Right lobe of liver (tissue), 6 donors: ENCODE measurements at regions not wholly inside any gene's neighbourhood (a gene's known extent, or its start where the extent isn't known, plus 50 kb on each side); places are given as distances from the start of the nearest gene placed in this dataset.

ENCODE experiments used
- ATAC-seq, 4 donors: fragments of 200-7000 bp; cut with Tn5 transposase; one replicate each; pipeline ENCODE4 v1.9.1; 2020; ENCODE audit warnings: mild to moderate bottlenecking in 4 of 4, moderate library complexity in 4 of 4
- DNase-seq, 3 donors: peaks; one replicate each; pipeline ENCODE4 v3.0.0-alpha.2; 2020
- H3K27ac ChIP-seq, 3 donors: fragments of 200-600 bp; one replicate each; pipeline ENCODE4 v1.8.0; 2022
- H3K27me3 ChIP-seq, 2 donors: fragments of 200-600 bp; one replicate each; pipeline ENCODE4 v1.8.0; 2022
- H3K36me3 ChIP-seq, 4 donors: fragments of 200-600 bp; sonication (generic) in 1 of 4; one replicate each; pipeline versions ENCODE4 v1.5.1 to v1.8.0; 2017 to 2022; ENCODE audit warnings: control low read depth in 1 of 4
- H3K4me1 ChIP-seq, 4 donors: fragments of 200-600 bp; sonication (generic) in 1 of 4; one replicate each; pipeline versions ENCODE4 v1.5.1 to v1.8.0; 2017 to 2022; ENCODE audit warnings: control low read depth in 1 of 4
- H3K4me3 ChIP-seq, 3 donors: fragments of 200-600 bp; one replicate each; pipeline ENCODE4 v1.8.0; 2022
- H3K9me3 ChIP-seq, 4 donors: fragments of 200-600 bp; sonication (generic) in 1 of 4; one replicate each; pipeline versions ENCODE4 v1.5.1 to v1.8.0; 2017 to 2022; ENCODE audit warnings: control low read depth in 1 of 4
- CTCF ChIP-seq, 4 donors: fragments of 200-600 bp in 3 of 4; fragments of 450-650 bp in 1 of 4; IDR thresholded peaks; one replicate each; pipeline versions ENCODE4 v1.5.1 to v1.8.0; 2016 to 2022; ENCODE audit warnings: antibody characterized with exemption in 4 of 4, mild to moderate bottlenecking in 2 of 4
- POLR2A ChIP-seq: fragments of 450-650 bp; IDR thresholded peaks from one replicate; pipeline ENCODE4 v1.6.1; 2017; ENCODE audit warnings: antibody characterized with exemption, mild to moderate bottlenecking
- WGBS: methylation state at CpG from one replicate; pipeline ENCODE4 v1.1.6; 2018; ENCODE audit warnings: low coverage, low lambda C conversion rate; ENCODE audit not compliant: insufficient coverage; ENCODE audit errors: missing lambda C conversion rate; 5-methylcytosine and 5-hydroxymethylcytosine counted together
- intact Hi-C, 2 donors: fragments of 100-400 bp; cut with DNase I; formaldehyde crosslinking; loops; one replicate each; pipeline versions ENCODE4 v1.11.2 to v1.14.1; 2022
- donor health status: DM: no; HTN: yes; CAD: no.
- donor health status: DM: no; HTN: no; CAD: no.
- donor health status: DM: no; HTN: no; CAD: no.
- donor health status: DM: no; HTN: yes; CAD: no.
- donor health status: DM: no; HTN: yes; CAD: no.

GRCh38 chr7:156582591-156583123, 57.9 kb upstream of the RNF32 start:
- H3K9me3 ChIP-seq, result no peaks in the 10 kb centered on the region
- intact Hi-C loops, result no loop called here
- no peak for TF ChIP-seq CTCF (IDR thresholded peaks at IDR 0.05)
- TF ChIP-seq POLR2A, result no peak
- ATAC-seq (no peak), DNase-seq (no peak)
- no peaks in the 10 kb centered on the region for H3K27me3 ChIP-seq
- no peaks in the 10 kb centered on the region for H3K36me3 ChIP-seq
- H3K27ac ChIP-seq, result no peak overlapping the region
- 93% methylated on average over 8 of the region's 11 CpGs for WGBS
- H3K4me3 ChIP-seq, result no peak overlapping the region
- H3K4me1 ChIP-seq, result no peaks in the 10 kb centered on the region

- ATAC-seq, result peak; percentile 45 to 86 (median 62)
- TF ChIP-seq POLR2A, result no peak
- no peak for TF ChIP-seq CTCF (IDR thresholded peaks at IDR 0.05)
- Histone ChIP-seq H3K27me3 (no peaks in the 10 kb centered on the region), H3K9me3 (no peaks in the 10 kb centered on the region), H3K27ac (peak overlapping the region in 1 of 3 donors; percentile 18), H3K4me3 (no peak overlapping the region), H3K4me1 (no peaks in the 10 kb centered on the region), H3K36me3 (no peaks in the 10 kb centered on the region)
- WGBS, result 55% methylated on average over 8 of the region's 8 CpGs
- intact Hi-C loops, result no loop called here
- DNase-seq, result peak in 1 of 3 donors; percentile 52
These were observed 60.5 kb upstream of the RNF32 start for GRCh38 chr7:156580036-156580435.

GRCh38 chr7:156579566-156579965, 61.0 kb upstream of the RNF32 start:
- no peaks in the 10 kb centered on the region for H3K4me1 ChIP-seq
- no peaks in the 10 kb centered on the region for H3K27me3 ChIP-seq
- DNase-seq, result no peak
- TF ChIP-seq CTCF (IDR thresholded peaks at IDR 0.05), result no peak
- TF ChIP-seq POLR2A, result no peak
- no peaks in the 10 kb centered on the region for H3K36me3 ChIP-seq
- intact Hi-C loops, result no loop called here
- H3K4me3 ChIP-seq, result no peak overlapping the region
- ATAC-seq, result no peak
- WGBS, result 71% methylated on average over 8 of the region's 8 CpGs
- H3K27ac ChIP-seq, result no peak overlapping the region
- no peaks in the 10 kb centered on the region for H3K9me3 ChIP-seq

GRCh38 chr7:156578978-156579430, 61.6 kb upstream of the RNF32 start:
- WGBS, result 64% methylated on average over 6 of the region's 8 CpGs
- ATAC-seq (no peak), DNase-seq (no peak)
- no peak for TF ChIP-seq POLR2A
- H3K27me3 ChIP-seq, result no peaks in the 10 kb centered on the region
- no peaks in the 10 kb centered on the region for H3K36me3 ChIP-seq
- H3K4me3 ChIP-seq, result no peak overlapping the region
- intact Hi-C loops, result no loop called here
- no peak overlapping the region for H3K27ac ChIP-seq
- H3K4me1 ChIP-seq, result no peaks in the 10 kb centered on the region
- no peaks in the 10 kb centered on the region for H3K9me3 ChIP-seq

GRCh38 chr7:156578578-156578940, 62.0 kb upstream of the RNF32 start:
- no CpG with 5 or more reads among the region's 23 CpGs for WGBS
- Histone ChIP-seq H3K9me3 (no peaks in the 10 kb centered on the region), H3K36me3 (no peaks in the 10 kb centered on the region), H3K27ac (no peak overlapping the region), H3K4me1 (no peaks in the 10 kb centered on the region), H3K27me3 (no peaks in the 10 kb centered on the region), H3K4me3 (no peak overlapping the region)
- TF ChIP-seq POLR2A (no peak), CTCF (IDR thresholded peaks at IDR 0.05) (no peak)
- intact Hi-C loops, result no loop called here
- ATAC-seq (peak in 1 of 4 donors; percentile 21), DNase-seq (no peak)
